ENCODE measurements at regions not wholly inside any gene's neighbourhood (a gene's known extent, or its start where the extent isn't known, plus 50 kb on each side); places are given as distances from the start of the nearest gene placed in this dataset.
A peak's percentile ranks its signal among the peaks of the same experiment; 100 is the strongest.

GRCh38 chr13:103250071-103250470, 183.9 kb upstream of the SLC10A2 start:
- no peak for DNase-seq

DNA sequence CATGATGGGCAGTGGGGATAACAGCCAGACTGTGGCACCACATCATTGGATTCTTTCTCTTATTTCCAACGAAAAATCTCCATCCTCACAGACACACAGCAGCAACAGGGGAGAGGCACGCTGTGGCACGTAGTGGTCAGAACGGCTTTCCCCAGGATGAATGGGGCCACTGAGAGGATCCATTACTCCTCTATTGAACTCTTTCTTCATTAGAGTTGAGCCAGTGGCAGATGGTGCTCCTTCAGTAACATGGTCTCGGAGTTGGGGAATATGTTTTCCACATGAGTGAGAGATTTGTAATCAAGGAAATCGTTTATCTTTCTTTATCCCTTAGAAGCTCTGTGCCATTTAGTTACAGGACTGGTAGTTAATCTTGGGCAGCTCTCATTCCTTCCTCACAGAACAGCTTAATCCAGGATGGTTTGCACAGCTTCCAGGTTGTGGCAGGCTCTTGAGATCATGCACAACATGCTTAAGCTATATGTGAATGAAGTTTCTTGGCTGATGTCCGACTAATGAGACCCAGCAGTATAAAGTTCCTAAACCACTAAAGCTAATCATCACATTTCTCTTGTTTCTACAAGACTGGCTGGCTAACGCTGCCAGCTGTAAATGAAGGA, 180.5 kb upstream of the SLC10A2 start:
- no peak for DNase-seq

DNA sequence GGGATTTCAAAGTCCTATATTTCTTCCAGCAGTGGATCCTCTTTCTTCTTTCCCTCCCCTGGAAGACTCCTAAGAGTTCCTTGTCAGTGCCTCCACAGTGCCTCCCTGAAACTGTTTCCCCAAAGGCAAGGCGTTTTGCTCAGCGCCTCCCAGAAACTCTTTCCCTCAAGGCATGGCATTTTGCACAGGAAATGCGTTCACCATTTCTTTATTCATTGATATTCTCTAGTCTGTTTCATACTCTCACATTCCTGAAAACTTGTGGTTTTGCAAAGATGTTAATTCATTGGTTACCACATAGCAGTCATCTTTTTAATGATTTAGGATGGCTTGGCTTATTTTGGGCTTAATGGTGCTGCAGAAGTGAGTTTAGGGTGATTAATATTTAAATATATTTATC, 177.3 kb upstream of the SLC10A2 start:
- no peak for DNase-seq

GRCh38 chr13:103238441-103238840, 172.2 kb upstream of the SLC10A2 start:
- DNase-seq, result no peak

DNA sequence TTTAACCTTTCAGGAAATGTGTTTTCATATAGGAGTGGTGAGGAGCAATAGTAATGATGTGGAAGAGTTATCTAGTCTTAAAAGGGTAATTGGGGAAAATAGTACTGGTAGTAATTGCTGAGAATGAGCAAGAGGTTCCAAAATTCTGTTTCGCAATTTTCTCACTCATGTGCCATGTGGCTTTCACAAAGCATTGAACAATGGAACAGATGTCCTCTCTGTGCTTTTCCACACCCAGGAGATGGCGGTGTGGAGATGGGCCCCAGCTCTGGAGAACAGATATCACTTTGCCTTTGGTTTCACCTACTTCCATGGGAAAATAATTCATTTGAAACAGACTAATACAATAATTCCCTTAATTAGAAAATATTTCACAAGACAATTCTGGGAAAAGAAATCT, 170.0 kb upstream of the SLC10A2 start:
- DNase-seq, result no peak

DNA sequence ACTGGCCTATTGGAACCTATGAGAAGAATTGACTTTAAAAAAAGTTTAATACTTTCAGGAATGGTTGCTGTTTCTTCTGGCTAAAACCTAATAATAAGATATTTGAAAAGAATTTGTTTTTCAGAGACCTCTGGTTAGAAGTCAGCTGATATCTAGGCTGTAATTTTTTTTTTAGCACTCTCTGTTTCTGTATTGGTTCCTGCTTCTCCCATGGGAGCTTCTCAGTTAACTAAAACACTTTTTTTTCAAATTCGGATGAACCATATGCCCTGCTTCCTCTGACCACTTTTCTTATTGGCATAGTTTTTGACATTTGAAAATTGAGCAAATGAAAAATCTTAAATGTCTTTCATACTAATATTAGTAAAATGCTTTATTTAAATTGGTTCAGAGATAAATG, 163.5 kb upstream of the SLC10A2 start:
- DNase-seq, result no peak

DNA sequence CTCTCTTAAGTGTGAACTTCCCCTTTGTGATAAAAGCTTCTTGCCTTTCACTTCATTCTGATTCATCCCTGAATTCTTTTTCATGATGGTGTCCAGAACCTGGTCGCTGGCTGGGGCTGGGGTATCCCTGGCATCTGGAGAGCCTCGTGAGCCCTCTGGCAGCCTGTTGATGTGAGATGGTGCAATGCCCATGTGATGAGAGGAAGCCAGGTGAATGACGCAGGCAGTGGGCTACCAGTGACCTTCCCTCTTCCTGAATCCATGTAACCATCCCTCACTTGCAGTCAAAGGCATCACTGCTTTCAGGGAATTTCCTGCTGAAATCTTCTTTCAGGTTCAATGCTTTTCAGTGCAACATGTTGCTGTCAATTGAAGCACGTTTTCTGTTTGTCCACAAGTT, 158.6 kb upstream of the SLC10A2 start:
- no peak for DNase-seq

GRCh38 chr13:103222683-103223082, 156.5 kb upstream of the SLC10A2 start:
- DNase-seq, result no peak

- DNase-seq, result no peak
Observed at GRCh38 chr13:103218253-103218652, 152.0 kb upstream of the SLC10A2 start.

DNA sequence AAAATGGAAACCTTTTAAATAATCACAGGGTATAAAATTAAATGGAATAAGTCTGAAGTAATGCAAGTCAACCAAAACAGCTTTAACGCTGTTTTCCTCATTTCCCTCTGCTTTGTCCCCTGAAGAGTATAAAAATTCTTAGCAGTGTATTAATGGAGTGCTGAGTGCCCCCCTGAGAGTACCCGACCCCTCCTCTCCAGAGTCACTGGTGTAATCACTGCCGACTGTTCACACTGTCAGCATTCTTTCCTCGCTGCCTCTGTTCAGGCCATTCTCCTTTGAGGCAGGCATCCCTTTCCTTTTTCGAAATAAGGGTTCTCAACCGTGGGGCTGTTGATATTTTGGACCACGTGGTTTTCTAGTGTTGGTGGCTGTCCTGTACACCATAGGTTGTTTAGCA, 146.9 kb upstream of the SLC10A2 start:
- DNase-seq, result no peak

DNA sequence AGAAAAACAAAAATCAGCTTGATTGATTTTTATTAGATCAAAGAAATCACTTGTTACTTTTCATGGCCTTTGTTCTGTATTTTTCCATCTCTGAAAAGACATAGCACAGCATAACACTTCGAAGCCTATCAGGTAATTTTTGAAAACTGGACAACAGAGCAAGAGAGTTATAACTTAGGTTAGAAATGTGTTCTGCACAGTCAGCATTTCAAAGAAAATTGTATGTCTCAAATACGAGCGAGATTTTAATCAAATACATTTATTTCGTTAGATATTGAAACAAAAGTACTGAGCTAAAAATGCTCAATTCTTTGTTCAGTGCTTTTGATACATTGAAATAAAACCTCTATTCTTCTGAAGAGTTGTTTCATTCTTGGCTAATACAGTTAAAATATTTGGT, 144.1 kb upstream of the SLC10A2 start:
- DNase-seq, result no peak

GRCh38 chr13:103203735-103204330, 137.6 kb upstream of the SLC10A2 start:
- no peak for DNase-seq

DNA sequence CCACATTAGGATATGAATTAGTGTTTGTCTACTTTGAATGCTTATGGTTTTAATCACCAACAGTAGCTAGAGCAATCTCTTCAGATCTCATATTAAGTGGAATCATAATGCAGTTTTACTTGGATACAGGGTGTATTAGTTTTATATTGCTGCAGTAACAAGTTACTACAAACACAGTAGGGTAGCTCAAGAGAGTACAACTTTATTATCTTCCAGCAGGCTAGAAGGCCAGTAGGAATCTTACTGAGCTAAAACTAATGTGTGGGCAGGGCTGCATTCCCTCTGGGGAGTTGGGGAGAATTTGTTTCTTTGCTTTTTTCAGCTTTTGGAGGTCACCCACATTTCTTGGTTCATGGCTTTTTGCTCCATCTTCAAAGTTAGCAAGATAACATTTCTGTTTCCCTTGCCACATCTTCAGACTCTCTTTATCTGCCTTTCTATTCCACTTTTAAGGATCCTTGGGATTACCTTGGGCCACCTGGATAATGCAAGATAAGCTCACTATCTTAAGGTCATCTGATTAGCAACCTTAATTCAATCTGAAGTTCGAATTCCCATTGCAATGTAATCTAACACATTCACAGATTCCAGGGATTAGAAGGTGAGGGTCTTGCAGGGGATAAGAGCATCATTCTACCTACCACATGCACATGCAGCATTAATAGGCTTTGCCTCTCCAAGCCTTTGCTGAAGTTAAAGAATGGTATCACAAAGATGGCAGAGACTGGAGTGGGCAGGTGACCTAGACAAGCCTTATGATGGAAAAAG, 134.1 kb upstream of the SLC10A2 start:
- no peak for DNase-seq

DNA sequence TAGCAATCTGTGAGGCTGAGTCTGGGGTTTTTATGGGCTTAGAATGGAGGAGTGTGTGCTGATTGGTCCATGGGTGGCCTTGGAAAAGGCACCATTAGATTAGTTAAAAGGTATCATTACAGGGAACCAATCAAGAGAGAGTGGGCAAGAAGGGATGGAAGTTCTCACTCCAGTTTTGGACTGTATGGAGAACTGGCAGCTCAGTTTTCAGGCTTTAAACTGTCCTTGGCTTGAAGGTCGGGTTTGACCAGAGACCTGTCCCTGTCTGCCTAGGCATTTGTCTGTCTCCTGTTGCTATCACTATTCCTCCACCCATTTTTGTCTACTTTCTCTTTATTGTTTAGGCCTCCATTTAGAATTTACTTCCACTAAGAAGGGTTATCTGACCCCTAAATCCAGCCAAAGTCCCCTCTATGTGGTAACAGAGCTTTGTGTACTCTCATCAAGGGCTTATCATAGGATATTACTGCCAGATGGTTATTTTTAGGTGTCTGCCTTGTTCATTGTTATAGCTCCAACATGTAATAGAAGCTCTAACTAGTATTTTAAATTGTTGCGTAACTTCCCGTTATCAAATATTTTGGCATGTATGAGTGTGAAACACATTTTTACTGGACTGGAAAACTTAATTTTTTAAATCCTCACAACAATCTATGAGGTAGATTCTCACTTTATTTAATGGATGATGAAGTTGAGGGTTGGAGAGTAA, 133.3 kb upstream of the SLC10A2 start:
- no peak for DNase-seq

GRCh38 chr13:103196356-103196755, 130.1 kb upstream of the SLC10A2 start:
- DNase-seq, result no peak

- DNase-seq, result no peak
Observed at GRCh38 chr13:103195762-103196161, 129.5 kb upstream of the SLC10A2 start.

- no peak for DNase-seq
Observed at GRCh38 chr13:103194871-103195270, 128.7 kb upstream of the SLC10A2 start.

DNA sequence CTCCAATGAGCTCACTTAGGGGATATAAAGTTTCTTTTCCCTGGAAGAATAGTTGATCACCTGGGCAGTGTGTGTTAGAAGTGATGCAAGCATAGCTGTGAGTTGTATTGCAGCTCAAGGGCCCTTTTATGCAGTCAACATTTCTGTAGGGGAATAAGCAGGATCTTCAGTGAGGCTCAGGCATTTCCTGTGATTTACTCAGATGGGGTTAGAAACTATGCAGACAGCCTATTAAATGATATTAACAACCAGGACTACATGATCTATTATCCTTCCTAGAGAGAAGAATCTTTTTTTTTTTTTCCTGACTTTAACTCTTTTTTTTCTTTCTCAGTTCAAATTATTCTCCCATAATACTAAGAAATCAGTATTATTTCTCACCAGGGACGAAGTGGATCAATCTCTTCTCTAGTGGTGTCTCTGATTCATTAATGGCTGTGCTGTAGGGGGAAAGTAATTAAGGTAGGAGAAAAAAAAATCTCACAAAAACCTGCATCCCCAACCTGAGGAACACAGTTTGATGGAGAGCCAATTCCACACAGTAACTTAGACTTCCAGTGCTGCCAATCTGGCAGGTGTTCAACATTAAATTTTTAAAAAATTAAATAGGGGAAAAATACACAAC, 126.4 kb upstream of the SLC10A2 start:
- DNase-seq, result no peak

DNA sequence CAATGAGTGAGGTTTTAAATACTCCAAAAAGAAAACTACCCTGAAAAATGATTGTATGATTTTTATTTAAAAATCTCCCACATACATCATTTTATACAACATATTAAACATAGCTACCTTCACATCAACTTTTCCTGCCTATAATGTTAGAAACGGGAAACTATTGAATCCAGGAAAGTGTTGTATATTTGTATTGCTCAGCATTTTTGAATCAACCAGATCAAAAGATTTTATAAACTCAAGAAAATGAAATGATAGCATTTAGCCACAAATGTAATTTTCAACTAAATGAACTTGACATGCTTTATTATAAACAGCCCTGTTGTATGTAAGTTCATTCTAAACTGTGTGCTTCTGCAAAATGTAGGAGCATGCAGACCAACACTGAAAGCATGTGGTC, 124.6 kb upstream of the SLC10A2 start:
- DNase-seq, result no peak

DNA sequence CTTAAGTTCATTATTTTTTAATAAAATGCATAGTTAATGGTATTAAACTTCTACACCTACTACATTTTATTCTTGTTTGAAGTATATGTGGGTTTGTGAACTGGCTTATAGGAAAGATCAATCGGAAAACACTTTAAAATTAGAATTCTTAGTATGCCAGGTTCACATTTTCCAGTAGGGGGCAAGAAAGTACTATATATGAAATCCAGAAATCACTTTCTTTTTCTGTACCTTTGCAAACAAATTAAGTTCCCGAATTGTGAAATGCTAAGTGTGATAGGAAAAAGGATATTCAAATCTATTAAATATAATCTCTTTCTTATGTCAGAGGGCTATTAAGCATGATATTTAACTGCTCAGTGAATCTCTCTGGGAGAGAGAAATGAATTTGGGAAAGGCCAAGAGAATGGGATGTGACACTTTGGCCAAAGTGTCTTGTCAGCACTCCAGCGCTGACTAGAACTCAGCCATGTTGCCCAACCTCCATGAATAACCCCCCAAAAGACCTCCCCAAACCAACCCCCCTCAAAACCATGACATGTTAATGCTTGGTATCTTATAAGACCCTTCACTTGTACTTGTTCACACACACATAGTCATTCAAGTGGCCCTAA, 122.6 kb upstream of the SLC10A2 start:
- peak in 1 of 2 donors; percentile 2 for DNase-seq

DNA sequence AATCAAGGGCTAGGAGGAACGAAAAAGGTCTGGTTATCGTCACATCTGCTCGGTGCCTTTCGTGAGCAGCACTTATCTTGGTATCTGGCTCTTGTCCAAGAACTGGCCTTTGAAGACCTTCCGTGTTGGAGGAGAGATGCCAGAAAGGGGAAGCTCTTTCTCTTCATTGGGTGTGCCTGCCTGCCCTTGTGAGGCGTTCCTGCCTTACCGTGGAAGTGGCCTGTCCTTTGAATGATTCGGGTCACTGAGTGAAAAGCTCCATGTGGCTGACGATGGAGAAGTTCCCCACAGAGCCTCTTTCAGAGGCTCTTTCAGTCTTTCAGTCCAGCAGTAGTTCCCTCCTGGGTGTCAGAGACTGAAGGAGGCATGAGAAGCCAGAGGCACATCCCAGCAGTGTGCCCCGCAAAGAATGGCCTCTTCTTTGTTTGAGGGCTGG, 121.5 kb upstream of the SLC10A2 start:
- DNase-seq, result no peak

DNA sequence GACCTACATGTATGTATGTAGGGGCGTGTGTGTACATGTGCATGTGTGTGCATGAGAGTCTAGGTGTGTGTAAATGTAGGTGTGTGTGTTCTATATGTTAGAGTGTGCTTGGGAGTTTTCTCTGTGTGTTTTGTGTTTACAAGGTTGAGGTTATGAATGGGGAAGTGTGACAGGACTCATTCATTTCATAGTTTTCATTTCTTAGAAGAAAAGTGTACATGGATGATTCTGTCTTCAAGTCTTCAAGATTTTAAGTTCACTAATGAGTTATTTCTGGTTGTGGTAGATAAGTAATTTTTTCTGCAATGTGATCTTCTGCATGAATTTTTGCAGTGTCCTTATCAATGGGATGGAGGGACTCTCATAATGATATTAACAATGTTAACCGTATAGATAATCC, 118.2 kb upstream of the SLC10A2 start:
- DNase-seq, result no peak

Data from inflammatory macrophage treated with lipopolysaccharide for 1 hour (primary cell).